HG03066 (cell line): ENCODE measurements at regions not wholly inside any gene's neighbourhood (a gene's known extent, or its start where the extent isn't known, plus 50 kb on each side); places are given as distances from the start of the nearest gene placed in this dataset.

ENCODE experiments used
- ATAC-seq: cut with Tn5 transposase; IDR thresholded peaks from one replicate; pipeline ENCODE4 v1.9.1; 2021; ENCODE audit warnings: low read depth; ENCODE audit not compliant: unreplicated experiment

DNA sequence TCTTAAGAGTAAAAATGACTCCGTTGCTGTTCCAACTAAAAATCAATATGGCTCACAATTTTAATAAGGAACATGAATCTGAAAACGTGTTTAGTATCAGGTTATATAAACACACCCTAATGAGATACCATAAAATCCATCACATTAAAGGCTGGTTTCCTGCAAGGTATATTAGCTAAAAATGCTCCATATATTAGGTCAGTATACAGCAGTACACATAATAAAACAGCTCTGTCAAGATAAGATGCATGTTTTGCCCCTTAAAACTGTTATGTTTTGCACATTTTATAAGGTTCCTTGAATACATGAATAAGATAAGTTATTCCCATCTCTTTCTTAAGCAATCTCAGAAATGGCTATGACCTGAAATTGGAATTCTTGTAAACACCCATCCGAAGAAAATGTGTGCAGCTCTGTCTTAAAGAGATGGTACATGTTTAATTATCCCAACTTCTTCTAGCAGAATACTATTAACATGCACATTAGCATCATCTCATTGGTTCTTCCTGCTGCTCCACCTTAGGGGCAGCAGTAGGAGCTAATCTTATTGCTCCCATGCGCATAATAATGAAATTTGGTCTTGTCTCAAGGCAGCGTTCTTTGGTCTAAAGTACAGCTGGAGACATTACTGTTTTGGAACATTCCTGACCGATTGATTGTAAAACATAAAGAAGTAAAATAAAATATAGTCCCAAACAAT lies 836.1 kb upstream of the FANCL start:
- no peak for ATAC-seq

DNA sequence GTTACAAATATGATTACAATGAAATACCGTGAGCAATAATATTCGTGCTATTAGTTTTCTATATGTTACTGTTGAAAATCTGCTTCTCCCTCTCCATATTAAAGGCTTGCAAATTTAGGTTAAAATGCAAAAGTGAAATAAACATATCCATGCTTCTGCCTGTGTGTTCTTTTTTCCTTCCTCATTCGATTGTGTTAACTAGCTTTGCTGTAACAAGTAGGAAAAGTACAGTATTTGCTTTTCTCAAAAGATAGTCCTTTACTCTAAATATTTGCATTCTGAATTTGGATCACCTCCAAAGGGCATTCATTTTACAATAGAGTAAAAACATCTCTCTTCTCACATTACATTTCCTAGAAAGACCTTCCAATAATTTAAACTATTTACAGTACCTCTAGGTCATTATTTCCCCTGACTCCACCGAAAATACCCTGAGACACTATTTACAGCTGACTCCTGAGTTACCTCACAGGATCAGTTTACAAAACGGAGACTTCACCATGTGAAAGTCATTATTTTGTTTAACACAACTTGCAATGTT lies 835.0 kb upstream of the FANCL start:
- ATAC-seq, result no peak

DNA sequence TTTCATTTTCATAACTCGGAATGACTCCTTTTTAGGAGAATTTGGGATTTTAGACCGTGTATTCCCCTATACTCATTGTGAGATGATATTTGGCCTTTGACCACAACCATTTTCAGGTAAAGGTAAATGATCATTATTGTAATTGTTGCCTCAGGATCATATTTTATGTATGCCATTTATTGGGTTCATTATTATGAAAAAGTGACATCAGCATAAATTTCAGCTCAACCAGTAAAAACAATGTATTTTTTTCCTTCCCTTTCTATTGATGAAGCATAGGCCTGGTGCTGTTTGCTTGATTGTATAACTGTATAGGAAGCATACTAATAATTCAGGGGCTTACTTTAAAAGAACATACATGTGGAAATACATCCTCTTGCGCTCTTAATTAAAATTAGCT lies 832.9 kb upstream of the FANCL start:
- no peak for ATAC-seq

DNA sequence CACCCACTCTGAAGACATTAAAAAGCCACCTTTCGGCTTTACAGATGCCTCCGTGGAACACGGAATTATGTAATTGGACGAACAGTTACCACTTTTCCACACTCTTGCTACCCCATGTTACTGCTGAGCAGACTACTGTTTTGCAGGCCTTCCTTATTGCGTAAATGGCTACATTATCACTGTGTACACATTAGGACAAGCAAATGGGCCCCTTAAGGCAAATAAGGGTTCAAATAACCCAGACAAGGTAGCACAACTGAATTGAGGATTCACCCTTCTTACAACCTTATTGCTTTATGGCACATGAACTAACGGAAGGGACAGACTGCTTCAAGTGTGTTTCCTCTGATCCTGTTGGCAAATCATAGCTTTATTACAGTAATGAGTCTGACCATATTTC lies 832.2 kb upstream of the FANCL start:
- no peak for ATAC-seq

DNA sequence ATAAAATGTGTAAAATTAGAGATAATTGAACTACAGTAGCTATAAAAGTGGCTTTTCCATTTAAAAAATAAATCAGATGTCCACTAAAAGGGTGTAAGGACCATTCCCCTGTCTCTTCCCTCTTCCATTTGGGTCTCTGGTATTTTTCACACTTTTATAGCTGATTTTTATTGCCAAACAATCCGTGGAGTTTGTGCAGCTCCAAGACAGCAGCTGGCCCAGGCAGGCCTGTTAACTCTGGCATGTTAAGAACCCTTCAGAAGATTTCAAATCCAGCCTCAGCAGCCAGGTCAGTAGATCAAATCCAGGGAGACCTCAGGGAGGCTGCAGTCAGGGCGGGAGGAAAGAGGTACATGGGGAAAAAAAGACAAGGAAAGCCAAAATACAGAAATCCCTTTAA lies 827.1 kb upstream of the FANCL start:
- no peak for ATAC-seq

DNA sequence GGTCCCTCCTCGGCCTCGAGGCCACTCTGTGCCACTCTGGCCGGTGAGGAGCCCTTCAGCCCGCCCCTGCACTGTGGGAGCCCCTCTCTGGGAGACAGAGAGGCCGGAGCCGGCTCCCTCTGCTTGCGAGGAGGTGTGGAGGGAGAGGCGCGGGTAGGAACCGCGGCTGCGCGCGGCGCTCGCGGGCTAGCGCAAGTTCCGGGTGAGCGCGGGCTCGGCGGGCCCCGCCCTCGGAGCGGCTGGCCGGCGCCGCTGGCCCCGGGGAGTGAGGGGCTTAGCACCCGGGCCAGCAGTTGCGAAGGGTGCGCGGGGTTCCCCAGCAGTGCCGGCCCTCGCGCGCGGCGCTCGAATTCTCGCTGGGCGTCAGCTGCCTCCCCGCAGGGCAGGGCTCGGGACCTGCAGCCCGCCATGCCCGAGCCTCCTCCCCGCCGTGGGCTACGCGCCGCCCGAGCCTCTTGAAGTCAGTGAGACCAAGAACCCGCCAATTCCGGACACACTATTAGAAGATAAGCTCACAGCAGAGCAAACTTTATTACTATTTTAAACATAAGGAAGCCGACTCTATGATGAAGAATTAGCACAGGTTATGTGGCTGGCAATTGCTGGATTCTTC lies 825.8 kb upstream of the FANCL start:
- no peak for ATAC-seq

DNA sequence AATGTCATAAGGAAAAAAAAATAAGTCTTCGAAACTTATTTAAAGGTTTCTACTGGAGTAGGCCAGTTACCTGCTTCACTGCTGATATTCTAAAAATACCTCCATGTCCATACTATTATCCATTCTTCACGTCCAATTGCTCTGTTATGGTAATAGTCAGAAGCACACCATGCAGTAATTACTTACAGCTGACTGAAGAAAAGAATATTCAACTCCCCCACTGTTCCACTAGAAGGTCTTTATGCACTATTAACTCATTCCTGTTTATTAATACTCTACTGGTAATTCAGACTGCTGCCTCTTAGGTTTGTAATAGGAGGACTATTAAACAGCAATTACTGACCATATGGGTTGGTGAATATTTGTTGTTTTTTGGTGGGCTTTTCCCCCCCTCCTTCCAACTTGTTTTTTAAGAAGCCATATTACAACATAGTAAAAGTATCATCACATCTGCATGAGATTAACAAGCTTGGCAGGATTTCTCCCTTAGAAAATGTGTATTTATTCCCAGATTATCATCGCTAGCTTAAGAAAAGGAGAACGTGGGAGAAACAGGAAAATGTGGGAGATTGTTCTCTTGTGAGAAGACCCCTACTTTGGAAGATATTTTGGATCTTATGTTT lies 806.4 kb upstream of the FANCL start:
- no peak for ATAC-seq

DNA sequence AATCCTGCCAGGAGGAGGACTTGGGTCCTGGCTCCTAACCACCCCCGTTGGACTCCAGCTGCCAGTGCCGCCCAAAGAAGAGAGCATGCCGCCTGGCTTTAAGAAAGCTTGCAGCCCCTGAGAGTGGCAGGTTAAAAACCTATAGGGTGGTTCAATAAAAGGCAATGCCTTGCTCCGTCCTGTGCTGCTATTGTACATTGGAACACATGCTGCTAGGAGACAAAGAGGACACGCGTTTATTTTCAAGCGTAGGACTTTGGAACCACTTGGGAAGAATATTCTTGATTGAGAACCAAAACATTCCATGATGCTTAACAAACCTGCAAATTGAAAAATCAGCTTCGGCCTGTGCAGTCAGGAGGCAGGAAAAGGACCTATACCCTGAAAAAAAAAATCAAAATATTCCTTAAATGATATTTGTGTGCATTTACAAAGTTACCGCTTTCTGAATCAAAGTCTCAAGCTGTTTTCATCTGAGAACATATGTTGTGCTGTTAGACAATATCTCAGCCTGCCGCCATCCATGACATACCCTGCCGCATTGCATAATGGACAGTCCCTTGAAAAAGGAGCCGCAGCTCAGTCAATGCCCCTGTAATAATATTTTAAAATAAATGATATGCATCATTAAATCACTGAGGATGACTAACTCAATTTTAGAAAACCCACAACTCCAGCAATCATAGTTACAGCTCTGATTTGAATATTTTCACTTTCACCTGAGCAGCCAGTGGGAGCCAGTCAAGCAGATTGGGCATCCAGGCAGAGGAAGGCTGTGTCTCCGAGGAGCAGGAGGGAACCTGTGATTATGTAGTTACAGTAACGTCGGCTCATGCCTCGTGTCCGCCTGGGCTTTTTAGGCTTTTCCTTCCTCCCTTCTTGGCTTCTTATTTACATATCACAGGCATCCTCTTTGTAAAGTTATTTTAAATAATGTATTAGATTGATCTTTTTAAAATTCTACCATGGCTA lies 805.6 kb upstream of the FANCL start:
- ATAC-seq, result no peak

DNA sequence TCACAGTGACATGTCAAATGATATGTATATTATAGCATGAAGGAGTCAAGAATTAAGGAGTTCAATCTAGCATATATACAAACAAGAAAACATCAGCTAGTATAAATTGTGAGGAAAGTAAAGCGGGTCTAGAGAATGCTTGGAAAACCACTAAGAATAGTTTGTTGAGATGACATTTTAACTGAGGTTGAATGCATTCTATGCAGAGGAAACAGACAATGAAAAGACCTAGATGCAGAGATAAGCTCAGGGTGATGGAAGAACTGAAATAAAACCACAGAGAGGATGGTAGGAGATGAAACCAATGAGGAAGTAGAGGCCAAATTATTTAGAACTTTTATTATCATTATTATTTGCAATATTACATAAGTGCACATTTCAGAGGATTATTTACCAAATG lies 803.6 kb upstream of the FANCL start:
- no peak for ATAC-seq

DNA sequence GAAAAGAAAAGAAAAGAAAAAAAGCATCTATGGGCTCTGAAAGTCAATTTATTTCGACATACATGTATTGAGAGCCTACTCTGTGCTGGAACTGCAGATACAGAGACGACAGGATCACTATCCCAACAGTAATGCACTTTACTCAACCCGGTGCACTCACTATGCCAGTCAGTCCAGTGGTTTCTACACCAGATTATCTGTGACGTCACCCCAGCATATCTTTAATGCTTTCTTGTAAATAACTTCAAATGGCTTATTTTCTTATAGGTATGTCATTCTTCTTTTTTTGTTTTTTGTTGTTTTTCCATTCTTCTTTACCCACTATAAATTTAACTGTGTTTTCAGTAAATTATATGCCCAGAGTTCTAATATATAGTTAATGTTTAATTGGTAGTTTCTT lies 800.0 kb upstream of the FANCL start:
- no peak for ATAC-seq

DNA sequence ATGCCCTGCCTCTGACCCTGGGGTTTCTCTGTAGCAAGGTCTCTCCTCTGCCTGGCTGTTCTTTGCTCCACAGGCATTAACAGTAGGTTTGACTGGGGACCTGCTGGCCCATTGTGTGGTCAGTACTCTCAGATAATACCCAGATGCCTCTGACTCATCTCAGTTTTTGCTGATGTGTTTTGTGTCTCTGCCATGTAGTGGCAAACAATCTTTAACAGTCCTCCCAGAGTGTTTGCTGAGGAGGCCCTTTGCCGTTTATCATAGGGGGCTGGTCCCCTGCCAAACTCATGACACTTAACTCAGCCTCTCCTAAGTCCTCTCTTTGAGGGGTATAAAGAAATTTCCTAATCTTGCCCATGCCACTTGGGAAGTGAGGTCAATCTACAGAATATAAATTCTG lies 793.7 kb upstream of the FANCL start:
- ATAC-seq, result no peak

DNA sequence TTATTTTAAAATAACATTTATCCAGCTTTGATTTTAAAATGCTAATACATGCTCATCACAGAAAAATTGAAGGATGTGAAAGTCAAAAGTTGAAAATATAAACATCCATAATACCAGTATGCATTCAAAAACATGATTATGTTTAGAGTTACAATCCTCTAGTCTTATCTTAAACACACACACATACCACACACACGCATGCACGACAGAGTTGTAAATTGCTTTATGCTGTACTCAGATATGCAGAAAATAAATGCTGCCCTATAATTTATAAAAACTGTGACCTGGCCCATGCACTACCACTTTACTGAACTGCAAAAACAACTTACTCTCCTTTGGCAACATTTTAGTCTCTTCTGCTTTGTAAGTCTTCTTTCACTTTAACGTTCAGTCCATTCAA lies 793.0 kb upstream of the FANCL start:
- ATAC-seq, result no peak

DNA sequence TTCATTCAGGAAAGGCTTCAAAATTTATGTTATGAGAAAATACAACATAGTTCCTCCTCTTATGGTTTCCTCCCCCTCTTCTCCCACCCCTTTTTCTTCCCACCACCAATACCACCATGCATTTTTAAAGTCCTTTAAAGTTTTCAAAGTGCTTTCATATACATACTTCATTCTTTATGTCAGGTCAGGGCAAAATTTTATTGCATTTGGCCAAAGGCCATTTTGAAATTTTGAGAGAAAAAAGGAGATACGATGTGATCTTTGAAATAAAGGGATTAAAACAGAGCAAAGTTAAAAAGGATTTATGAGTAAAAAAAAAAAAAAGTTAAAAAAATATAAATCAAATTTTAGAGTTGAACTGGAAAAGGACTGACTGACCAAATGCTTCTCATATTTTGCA lies 792.5 kb upstream of the FANCL start:
- no peak for ATAC-seq

DNA sequence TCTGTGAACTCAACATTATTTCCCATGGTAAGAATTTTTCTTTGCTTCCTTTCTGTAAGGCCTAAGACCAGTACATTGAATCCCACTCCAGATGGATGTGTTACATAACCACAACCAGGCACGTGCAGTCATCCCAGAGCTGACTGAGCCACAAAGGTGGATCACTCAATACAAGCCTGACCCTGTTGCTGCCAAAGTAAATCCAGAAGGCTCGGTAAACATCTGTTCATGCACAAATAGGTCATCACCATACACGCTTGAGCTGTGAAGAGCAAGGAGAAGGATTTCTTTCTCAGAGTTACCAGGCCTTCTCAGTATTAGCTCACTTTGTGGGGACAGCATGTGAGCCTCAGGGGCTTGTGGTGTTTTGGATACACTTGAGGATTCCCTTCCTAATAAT lies 791.4 kb upstream of the FANCL start:
- ATAC-seq, result no peak

DNA sequence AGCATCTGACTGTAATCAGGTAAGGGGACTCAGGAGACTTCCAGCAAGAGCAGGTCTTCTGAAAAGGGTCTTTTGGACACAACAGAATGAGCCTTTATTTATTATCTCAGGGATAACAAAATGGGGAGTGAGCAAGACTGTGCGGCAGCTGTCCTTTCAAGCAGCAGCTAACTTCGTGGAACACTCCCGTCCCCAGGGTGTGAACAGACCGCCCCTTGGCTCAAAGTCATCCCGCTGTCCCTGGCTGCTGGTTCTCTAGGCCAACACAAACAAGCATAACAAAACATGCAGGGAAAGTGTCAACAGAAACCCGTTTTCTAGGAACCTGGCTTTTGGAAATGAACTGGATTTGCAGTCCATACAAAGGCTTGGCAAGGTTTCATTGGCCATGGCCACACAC lies 787.9 kb upstream of the FANCL start:
- ATAC-seq, result no peak

DNA sequence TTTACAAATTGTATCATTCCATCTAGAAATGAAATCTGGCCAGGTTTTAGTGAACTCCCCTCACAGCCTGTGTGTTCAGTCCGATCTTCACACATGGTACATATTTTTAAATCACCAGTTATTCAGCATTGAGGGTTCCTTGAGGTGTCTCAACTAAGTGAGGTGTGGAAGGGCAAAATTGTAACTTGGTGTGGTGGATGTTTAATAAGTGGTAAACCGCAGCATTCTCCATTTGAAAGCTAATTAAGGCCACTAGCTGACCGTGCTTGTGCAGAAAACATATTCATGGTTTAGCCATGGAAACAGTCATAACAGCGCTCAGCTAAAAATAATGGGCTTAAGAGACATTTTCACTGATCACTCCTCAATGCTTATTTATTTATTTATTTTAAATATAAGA lies 786.2 kb upstream of the FANCL start:
- no peak for ATAC-seq

DNA sequence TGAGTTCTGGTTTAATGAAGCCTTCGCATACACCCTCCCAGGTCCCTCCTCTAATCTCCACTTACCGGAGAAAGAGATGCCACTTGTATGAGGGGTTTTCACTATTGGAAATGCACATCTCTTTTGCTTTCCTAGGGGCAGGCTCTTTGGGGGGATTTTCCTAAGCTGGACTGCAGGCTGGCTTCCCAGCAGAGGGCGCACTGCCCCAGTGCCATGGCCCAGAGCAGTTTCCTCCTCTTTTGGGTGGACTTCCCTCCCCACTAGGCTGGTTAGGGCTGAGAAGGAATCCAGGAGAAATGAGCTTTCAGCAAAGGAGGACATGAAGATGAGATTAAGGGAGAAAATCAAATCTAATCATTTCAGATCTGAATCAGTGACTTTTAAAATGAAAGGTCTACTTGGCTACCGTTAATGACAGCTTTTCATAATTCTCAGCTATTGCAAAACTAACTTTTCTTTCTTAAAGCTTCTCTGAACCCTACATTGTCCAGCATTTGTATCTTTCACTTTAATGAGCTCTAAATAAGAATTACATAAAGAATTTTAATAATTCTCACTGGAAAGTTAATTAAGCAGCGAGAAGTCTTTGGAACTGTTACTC lies 784.1 kb upstream of the FANCL start:
- ATAC-seq, result peak; percentile 71

DNA sequence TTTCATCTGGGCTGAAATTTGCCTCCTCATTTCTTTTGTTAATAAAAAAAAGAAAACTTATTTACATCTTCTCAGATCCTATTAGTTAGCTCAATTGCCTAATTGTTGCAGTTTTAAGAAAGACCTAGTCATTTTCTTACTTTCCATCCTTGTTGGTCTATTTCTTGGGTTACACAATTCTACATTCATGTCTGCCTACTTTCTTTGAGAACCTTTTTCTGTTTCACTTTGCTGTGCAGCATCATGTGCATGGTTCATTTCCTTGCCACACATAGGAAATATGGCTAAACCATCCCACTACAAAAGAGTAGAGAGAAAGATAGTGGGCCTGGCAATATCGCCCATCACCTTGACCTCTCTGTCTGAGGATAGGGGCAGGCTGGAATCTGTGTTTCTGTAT lies 780.7 kb upstream of the FANCL start:
- no peak for ATAC-seq

DNA sequence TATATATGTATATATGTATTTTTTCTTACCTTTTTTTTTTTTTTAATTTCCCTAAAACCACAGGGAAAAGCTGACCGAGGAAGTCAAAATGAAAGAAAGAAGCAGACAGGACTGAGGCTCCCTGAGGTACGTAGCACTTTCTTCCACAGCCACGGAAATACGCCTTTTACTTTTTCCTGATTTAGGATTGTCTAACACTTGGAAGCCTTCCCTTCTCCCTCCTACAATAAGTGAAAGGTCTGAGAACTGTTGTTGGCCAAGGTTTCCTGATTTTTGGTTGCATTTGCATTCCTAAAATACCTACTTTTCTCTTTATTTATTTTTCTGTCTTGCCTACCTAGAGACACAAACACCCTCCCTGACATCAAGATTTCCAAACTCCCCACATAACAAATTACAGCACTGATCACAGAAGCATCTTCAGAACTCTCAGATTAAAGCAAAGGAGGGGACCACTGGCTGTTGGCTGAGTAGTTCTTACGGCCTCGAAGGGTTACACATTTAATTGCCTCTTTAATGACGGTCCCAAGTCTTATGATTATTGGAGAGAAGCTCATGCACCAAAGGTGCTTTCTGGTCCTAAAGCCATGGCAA lies 778.5 kb upstream of the FANCL start:
- no peak for ATAC-seq

DNA sequence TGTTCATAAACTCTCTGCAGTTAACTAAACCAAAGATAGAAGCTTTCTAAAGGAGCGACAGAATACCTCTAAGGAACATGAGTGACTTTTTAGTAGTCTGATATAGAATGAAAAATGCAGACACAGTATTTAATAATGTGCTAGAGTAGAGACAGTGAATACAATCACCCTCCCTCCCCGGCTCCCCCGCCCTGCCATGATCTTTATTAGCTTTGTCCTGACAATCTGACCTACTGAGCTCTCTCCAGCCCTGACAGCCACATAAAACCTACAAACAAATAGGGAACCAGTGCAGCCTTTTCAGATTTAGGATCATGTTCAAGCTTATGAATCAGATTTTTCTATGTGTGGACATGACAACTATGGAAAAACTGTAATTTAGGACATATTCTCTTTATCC lies 777.6 kb upstream of the FANCL start:
- ATAC-seq, result no peak
